SK-N-SH treated with all-trans-retinoic acid at 6 μM for 48 hours (cell line): ENCODE measurements at regions not wholly inside any gene's neighbourhood (a gene's known extent, or its start where the extent isn't known, plus 50 kb on each side); places are given as distances from the start of the nearest gene placed in this dataset.

Source experiments
- ARNTL ChIP-seq: fragments of 450-650 bp; formaldehyde crosslinking; IDR thresholded peaks from 2 replicates; pipeline ENCODE4 v1.5.0; 2020; ENCODE audit warnings: low read depth, mild to moderate bottlenecking, moderate library complexity, borderline replicate concordance
- CREB5 ChIP-seq: fragments of 250-450 bp; sonication (Bioruptor Pico); IDR thresholded peaks from 2 replicates; pipeline ENCODE4 v1.5.1; 2020; ENCODE audit warnings: low read depth, mild to moderate bottlenecking, moderate library complexity
- CSDC2 ChIP-seq: fragments of 250-450 bp; sonication (Bioruptor Pico); IDR thresholded peaks from 2 replicates; pipeline ENCODE4 v1.5.0; 2020; ENCODE audit warnings: mild to moderate bottlenecking, moderate library complexity
- ESRRG ChIP-seq: fragments of 250-450 bp; sonication (Bioruptor Pico); IDR thresholded peaks from 2 replicates; pipeline ENCODE4 v1.6.1; 2021; ENCODE audit warnings: mild to moderate bottlenecking
- GLIS3 ChIP-seq: fragments of 250-450 bp; sonication (Bioruptor Pico); IDR thresholded peaks from 2 replicates; pipeline ENCODE4 v1.5.0; 2020; ENCODE audit warnings: mild to moderate bottlenecking, moderate library complexity
- ISL1 ChIP-seq: fragments of 250-450 bp; sonication (Bioruptor Pico); IDR thresholded peaks from 2 replicates; pipeline ENCODE4 v2.1.2; 2022; ENCODE audit warnings: mild to moderate bottlenecking, moderate library complexity
- TCF4 ChIP-seq: fragments of 250-450 bp; sonication (Bioruptor Pico); IDR thresholded peaks from 2 replicates; pipeline ENCODE4 v1.8.0; 2021; ENCODE audit warnings: mild to moderate bottlenecking, moderate library complexity, borderline replicate concordance
- TOX ChIP-seq: fragments of 250-450 bp; sonication (Bioruptor Pico); IDR thresholded peaks from 2 replicates; pipeline ENCODE4 v1.8.0; 2021; ENCODE audit warnings: mild to moderate bottlenecking, moderate library complexity, borderline replicate concordance
- ZC3H10 ChIP-seq: fragments of 250-450 bp; sonication (Bioruptor Pico); IDR thresholded peaks from 2 replicates; pipeline ENCODE4 v1.5.1; 2021; ENCODE audit warnings: mild to moderate bottlenecking, moderate library complexity
- ZFP3 ChIP-seq: fragments of 250-450 bp; sonication (Bioruptor Pico); IDR thresholded peaks from 2 replicates; pipeline ENCODE4 v1.5.0; 2020; ENCODE audit warnings: mild to moderate bottlenecking, moderate library complexity
- TF ChIP-seq, protein P1 (sequence below): fragments of 250-450 bp; sonication (Bioruptor Pico); IDR thresholded peaks from 2 replicates; pipeline ENCODE4 v1.8.0; 2020; ENCODE audit warnings: mild to moderate bottlenecking, moderate library complexity, borderline replicate concordance

DNA sequence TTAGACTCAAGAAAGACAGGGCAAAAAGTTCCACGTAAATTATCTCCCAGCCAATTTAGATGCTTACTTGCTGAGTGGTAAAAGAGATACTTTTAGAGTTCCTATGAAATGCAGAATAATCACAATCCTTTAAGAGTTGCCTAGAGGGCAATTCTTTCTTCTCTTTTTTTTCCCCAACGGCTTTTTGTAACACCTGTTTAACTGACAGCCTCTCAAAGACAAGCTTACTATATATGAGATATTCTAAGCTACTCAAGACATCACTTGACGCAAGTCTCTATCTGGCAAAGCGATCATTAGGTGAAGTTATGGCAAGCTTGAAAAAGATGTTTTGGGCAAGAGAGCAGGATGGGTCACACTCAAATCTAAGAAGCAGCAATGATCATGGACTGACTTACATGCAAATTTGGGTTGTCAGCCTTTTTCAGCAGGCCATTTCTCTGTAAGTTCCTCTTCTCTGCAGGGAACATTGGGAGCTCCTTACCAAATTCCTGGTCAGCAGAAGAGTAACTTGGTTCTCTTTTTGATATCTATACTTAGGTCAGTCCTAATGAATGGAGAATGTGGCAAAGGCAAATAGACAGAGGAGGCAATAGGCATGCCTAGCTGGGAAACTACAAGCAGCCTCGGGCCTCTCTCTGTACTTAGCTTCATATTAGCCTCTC lies 162.9 kb upstream of the FGF13 start:
- TF ChIP-seq ZFP3 (no peak), ESRRG (no peak), ISL1 (CRISPR knock-in tag) (no peak), TOX (CRISPR knock-in tag) (no peak), ARNTL (CRISPR knock-in tag) (no peak), TCF4 (CRISPR knock-in tag) (no peak), ZC3H10 (no peak), CREB5 (no peak), GLIS3 (CRISPR knock-in tag) (no peak), CSDC2 (CRISPR knock-in tag) (no peak)
- TF ChIP-seq, protein P1, sequence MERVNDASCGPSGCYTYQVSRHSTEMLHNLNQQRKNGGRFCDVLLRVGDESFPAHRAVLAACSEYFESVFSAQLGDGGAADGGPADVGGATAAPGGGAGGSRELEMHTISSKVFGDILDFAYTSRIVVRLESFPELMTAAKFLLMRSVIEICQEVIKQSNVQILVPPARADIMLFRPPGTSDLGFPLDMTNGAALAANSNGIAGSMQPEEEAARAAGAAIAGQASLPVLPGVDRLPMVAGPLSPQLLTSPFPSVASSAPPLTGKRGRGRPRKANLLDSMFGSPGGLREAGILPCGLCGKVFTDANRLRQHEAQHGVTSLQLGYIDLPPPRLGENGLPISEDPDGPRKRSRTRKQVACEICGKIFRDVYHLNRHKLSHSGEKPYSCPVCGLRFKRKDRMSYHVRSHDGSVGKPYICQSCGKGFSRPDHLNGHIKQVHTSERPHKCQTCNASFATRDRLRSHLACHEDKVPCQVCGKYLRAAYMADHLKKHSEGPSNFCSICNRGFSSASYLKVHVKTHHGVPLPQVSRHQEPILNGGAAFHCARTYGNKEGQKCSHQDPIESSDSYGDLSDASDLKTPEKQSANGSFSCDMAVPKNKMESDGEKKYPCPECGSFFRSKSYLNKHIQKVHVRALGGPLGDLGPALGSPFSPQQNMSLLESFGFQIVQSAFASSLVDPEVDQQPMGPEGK (CRISPR knock-in tag) = no peak
